ENCODE measurements at regions not wholly inside any gene's neighbourhood (a gene's known extent, or its start where the extent isn't known, plus 50 kb on each side); places are given as distances from the start of the nearest gene placed in this dataset.
"Not testable (repeated sequence)": the region's sequence is repeated elsewhere in the genome, so short reads cannot be mapped to it uniquely, and the experiment has no call there.

DNA sequence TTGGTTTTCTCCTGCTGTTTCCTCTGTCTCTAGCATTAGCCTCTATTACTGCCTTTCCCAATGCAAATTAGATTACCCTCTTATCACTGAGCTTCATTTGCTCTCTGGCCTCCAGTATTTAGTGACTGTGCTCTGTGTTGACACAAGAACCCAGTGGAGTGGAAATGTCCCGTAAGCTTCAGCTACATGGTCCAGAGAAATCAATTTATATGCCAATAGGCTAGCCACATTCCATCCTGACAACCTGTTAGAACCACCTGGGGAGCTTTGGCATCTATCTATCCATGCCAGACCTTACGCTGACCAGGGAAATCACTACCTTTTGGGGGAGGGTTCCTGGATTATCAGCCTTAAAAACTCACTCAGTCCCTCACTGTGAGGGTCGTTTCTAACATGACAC lies 459.6 kb downstream of the UTRN start:
- DNase-seq: no peak

DNA sequence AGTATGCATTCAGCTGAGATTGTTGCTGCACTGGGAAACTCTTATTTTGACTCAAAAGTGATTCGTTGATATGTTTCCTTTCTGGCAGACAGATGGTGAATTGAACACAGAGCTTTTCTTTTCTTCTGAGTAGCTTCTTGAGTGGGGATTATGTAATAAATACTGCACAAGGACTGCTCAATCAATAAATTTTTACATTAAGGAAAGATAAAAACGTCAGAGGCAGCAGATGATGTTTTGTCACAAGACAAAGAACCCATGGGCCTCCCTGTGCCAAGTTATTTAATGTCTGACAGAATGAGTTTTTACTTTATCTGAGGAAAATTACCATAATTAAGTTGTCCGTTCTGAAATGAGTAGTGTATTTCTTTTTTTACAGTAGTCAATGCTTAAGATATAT lies 460.3 kb downstream of the UTRN start:
- DNase-seq: no peak

DNA sequence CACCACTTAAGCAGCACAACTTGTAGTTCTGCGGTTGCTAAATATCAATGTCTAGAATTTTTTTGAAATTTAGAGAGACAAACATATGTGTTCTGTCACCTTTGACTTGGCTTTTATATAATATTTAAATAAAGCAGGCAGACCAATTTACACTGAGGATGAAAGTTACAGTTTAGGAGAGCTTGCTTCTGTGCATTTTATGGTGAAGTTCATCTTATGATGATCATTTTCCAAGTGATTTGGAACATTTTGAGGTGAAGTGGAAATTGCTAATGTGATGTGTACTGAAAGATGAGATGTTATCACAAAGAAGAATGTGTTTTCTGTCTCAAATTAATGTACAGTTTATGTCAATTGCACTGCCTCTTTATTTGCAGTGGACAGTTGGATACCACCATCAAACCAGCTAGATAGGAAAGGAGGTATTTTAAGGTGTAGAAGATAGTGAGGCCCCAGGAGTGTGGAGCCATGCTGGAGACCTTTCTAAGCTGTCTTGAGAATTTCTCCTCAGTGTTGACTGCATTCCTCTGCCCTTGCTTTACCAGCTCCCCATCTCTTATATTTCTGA lies 461.9 kb downstream of the UTRN start:
- DNase-seq: no peak

DNA sequence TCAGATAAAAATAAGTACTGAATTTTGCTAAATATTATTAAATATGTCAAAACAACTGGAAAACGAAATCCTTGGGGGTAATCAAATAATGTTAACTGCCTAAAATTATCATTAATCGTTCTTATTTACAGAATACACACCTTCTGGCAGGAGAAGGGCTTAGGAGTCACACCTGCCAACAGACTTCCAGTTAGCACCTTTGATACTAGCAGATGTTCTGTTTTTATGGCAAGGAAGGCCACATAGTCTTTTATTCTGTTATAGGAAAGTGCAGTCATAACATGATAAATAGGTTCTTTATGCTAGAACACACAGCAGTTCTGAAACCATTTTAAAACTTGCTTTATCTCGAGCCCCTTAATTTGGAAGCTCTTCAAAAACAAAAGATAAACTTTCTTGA lies 464.1 kb downstream of the UTRN start:
- no peak for DNase-seq

DNA sequence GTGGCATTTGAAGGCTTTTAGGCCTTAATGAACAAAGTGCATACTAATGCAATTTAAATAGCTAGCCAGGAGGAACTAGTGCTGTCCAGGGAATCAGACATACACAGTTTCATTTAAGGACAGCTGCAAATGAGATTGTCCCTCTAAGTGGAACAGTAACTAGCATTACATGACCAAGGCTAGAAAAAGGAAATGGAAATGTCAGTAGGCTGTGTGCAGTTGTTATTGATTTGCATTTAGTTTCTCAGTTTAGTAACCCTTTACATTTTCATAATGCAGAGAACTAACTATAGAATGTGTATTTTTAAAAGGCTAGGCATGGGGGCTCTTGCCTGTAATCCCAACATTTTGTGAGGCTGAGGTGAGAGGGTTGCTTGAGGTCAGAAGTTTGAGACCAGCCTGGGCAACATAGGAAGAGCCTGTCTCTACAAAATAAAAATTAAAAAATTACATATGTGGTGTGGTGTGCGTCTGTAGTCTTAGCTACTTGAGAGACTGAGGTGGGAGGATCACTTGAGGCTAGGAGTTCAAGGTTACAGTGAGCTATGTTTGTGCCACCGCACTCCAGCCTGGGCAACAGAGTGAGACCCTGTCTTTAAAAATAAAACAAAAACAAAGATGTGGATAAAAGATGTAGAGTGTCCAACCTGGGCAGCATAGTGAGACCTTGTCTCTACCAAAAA lies 468.0 kb downstream of the UTRN start:
- no peak for DNase-seq

DNA sequence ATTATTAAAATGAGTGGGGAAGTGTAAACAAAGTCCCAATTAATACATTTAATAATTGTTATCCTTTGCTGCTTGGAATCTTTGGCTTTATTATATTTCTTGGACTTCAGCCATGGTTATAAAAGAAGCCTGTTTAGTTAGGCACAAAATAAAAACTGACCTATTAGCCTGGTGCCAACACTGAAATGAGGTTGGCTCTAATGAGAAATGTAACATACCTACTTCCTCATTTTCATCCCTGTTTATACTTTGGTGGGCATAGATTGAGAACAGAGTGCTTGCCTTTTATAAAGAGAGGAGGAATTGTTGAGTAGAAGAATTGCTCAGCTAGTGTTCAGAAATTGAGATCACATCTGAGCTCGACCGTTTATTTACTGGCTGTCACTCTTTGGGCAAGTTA lies 471.3 kb downstream of the UTRN start:
- DNase-seq: no peak

DNA sequence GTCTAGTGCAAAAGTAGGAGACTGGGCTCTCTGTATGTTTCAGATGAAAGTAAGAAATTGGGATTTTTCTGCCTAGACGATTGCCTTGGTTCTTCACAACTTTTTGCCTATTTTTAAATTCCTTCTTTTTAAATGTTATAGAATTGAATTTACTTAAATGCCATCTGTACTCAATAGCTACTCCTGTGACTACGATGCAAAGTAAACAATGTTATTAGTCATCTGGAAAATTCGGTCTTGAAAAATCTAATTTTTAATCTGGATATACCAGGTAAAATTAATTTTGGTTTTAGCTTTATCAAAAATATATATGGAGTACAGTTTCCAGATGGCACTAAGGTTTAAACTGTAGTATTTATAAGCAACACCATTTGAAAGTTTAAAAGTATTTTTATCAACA lies 472.2 kb downstream of the UTRN start:
- DNase-seq: no peak

DNA sequence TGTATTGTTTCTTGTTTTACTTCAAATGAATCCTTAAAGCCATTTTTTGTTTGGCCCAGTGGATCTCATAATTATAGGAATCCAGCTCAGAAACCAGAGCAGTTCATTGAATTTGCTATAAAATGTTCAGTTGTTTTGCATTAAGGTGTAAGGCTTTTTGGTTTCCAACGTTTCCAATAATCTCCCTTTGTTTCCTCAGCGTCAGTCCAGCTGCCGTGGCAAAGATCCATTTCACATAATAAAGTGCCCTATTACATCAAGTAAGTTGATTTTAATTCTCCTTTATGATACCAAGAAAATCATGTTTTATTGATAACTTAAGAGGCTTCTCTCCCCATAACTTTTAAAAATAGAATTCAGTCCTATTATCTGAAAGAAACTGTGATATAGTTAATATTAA lies 472.6 kb downstream of the UTRN start:
- DNase-seq: no peak

DNA sequence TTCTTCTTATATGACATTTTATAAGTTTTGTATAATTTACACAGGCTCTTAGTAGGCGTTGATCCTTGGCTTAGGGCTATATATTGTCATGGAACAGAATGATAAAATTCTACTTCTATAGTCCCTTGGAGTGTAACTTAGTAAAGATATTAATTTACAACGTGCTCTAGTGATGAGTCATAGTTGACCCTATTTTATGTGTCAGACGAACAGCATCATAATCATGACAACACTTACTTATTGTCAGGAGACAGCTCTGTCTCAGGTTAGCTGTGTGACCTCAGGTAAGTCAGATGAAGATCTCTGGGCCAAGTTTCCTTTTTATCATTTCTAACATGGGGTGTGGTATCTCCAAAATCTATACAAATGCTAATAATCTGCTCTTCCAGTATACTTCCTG lies 473.5 kb downstream of the UTRN start:
- DNase-seq: no peak

DNA sequence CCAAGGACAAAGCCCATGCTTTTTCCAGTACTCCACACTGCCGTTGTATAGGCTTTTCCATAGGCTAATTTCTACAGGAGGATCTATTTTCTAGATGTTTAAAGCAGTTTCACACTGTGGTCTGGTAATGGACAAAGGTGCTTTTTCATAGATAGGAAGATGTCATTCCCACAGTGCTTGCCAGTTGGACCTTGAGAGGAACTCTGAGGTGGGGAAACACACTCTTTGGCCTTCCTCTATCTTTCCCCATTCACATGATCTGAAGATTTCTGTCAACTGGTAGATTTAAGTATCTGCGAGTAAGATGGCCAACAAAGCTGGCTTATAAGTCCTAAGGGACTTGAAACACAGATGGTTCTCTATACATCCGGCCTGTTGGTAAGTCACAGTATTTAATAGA lies 477.3 kb downstream of the UTRN start:
- DNase-seq: no peak

DNA sequence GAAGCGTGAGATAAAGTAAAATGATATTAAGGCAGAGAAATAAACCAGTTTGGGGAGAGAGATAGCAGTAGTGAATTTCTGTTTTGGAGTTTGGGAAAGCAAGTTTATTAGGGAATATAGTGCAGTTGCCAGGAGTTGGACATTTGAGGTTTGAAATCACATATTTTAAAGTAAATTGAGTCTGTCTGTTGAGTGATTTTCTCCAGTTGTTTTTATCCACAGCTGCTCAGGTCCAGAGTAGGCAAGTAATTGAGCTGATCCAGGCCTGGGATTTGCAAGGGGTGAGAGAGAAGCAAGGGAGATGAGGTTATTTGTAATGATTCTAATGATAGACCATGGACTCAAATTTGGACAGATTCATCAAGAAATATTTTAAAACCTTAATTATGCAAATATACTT lies 481.9 kb downstream of the UTRN start:
- DNase-seq: no peak

DNA sequence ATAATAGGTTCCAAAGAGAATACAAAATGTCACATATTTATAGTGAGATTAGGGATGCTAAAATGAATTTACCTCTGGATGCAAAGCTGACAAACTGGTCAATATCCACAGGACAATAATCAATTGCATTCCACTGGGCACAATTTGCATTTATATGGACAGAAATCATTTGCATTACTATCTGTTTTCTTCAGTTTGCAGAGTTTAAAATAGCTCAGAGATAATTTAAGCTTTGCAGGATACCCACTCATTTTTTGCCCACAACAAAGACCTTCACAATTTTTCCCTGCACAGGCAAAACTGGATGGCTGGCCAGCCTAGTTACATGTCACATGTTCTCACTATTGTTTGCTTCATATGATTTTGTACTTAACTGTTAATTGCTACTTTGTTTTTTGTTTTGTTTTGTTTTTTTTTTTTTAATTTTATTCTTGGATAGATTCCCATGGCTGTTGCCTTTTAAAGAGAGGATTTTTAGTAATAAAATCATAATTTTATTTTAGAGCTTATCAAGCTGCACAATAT lies 483.5 kb downstream of the UTRN start:
- no peak for DNase-seq

DNA sequence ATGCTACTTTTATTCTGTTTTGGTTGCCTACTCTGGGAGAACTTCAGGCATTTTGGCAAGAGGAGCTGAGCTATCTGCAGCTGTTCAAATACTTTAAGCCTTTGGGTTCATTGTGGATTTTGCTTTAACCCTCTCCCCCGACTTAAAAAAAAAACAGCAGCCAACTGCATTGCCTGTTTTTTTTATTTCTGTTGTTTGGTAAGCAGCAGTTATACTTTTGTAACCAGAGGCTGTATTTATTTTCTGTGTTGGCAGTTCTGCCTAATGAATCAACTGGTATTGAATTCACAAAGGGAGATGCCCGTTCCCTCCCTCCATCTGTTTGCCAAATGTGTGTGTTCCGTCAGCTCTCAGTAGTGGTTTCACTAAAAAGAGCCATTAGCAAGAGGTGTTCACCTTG lies 484.0 kb downstream of the UTRN start:
- DNase-seq: no peak

DNA sequence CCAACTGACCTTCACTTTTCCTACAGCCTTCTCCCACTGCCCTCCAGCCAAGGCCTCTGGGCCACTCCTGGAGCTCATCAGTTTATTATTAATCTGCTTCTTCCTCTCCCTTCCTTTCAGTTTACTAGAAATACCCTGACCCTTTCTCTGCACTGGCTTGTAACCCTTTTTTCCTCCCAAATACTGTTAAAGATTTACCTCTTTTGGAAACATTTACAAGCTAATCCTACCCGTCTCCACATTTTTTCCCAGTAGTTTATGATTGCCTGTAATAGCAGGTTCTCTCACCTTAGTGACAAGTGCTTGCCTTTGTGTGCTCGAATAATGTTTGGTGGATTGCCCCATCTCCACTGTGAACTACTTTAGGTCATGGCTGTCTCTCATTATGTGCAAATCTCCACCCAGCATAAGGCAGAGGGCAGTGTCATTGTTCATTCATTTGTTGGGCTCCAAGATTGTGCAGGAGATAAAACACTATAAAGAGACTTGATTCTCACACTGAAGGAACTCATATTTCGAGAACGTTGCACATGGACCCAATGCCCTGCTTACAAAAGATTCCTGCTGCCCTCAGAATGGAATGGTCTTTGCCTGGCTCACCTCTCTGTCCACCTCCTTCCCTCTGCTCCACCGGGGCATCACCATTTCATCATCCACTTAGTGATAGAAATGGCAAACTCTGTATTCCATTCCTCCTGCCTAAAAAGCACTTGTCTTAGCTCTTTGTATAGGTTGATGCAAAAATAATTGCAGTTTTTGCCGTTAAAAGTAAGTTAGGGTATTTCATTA lies 491.1 kb downstream of the UTRN start:
- no peak for DNase-seq

DNA sequence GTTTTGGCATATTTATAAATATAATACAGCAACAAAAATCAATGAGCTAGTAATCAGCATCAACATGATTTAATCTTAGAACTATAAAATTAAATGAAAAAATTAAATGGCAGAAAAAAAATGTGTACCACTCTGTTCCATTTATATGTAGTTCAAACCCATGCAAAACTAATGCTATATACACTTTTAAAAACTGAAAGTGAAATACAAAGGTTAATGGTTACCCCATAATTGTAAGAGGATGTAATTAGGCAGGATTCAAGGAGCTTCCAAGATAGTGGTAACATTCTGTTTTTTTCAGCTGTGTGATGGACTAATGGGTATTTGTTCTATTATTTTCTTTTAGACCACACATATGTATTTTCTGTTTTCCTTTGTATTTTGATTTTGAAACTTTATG lies 492.1 kb downstream of the UTRN start:
- DNase-seq: no peak

DNA sequence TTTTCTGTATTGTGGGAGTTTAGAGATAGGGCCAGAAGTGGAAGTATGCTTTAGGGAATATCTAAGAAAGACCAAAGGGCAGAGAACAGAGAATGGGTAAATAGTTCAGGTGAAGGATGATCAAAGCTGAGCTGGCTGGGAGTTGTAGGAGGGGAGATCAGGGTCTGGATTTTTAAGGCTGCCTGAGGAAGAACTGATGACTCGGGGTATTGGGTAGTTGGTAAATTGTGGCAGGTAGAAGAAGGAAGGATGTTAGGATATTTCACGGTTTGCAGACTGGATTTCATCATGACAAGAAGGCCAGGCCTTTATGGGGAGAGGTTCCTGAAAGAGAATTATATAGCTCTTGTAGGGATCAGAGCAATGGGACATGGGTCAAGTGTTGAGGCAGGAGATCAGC lies 492.9 kb downstream of the UTRN start:
- DNase-seq: no peak

DNA sequence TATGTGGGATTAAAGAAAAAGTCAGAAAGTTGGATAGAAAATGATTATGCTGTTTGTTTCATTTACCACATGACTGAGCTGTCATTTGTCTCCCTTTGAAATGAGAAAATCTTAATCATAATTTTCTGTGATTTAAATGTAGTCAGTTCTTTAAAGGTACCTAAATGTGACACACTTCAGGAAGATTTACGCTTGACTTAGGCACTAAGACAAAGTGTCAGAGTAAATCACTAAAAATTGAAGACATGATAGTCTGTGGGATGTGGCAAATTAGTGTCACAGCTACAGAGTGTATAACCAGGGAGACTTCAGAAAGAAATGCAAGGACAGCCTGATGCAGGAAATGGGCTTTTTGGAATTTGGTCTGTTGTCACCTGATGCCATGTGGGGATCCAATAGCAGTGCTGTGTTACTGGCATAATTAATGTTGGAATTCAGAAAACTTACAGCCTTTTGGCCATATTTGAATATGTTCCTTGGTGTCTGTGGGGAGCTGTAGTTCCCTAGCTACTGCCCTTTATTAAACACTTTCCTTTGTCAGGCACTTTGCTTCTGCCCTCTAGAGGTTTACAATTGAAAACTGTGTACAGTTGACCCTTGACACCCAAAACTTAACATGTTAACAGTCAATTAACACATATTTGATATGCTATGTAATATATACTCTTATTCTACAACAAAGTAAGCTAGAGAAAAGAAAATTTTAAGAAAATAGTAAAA lies 493.8 kb downstream of the UTRN start:
- DNase-seq: no peak

DNA sequence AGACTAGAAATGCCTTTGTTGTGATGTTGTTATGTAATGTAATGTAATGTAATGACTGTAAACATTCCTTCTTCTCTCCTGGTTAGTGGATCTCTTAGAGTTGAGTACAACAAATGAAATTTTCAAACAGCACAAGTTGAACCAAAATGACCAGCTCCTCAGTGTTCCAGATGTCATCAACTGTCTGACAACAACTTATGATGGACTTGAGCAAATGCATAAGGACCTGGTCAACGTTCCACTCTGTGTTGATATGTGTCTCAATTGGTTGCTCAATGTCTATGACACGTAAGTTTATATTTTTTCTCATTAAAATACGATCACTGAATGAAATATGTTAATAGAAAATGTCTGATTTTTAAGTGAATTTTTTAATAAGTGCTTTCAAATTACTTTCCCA lies 496.7 kb downstream of the UTRN start:
- no peak for DNase-seq

DNA sequence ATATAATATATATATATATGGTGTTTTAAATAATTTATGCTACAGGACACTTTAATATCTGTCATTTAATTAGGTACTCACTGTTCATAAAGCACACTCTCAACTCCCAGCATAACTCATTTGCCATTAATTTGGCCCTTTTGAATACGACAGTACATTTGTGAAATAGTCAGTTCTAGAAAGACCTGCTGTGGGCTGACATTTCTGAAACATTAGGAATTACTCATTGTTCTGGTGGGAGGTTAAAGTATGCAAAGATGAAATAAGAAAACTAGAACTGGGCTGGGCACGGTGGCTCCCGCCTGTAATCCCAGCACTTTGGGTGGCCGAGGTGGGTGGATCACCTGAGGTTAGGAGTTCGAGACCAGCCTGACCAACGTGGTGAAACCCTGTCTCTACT lies 497.5 kb downstream of the UTRN start:
- DNase-seq: no peak

DNA sequence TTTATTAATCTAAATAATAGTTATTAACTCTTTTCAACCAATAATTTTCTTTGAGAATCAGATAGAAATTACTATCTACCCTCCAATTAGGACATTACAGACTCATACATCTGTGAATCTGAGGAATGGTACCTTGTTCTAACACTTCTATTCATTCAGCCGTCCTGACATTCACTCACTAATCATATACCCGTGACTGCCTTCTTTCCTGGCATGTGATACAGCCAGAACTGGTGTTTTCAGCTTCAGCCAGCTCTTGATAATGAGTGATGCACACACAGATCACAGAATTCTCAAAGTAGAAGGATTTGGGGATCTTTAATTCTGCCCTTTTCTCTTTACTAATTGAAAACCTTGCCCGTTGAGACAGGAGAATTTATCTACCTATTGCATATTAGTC lies 499.9 kb downstream of the UTRN start:
- no peak for DNase-seq

DNA sequence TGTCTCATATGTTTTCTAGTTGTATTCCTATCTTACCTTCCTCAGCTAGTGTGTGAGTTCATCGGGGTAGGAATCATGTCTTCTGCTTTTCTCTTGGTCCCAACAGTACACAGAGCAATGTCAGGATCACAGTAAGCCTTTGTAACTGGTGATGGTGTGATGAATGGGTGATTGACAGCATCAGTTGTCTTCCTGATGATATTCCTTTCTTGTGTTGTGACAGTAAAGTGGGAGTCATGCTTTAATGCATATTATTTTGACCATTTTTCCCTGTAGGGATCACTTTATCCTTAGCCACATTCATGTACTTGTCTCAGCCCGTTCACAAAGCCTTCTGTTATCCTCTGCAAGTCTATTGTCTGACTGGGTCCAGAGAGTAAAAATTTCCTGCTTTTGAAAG lies 501.7 kb downstream of the UTRN start:
- DNase-seq: no peak

DNA sequence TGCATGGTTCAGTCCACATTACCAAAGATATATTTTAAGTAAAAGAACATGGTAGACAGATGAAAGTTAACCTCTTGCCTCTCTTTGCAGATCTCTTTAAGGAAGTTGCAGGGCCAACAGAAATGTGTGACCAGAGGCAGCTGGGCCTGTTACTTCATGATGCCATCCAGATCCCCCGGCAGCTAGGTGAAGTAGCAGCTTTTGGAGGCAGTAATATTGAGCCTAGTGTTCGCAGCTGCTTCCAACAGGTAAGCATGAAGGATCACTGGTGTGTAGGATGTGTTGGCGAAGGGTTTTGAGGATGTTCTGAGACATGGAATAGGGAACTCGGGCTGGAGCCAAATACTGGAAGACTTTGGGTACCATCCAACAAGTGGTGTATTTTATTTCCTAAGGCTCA lies 508.6 kb downstream of the UTRN start:
- no peak for DNase-seq

DNA sequence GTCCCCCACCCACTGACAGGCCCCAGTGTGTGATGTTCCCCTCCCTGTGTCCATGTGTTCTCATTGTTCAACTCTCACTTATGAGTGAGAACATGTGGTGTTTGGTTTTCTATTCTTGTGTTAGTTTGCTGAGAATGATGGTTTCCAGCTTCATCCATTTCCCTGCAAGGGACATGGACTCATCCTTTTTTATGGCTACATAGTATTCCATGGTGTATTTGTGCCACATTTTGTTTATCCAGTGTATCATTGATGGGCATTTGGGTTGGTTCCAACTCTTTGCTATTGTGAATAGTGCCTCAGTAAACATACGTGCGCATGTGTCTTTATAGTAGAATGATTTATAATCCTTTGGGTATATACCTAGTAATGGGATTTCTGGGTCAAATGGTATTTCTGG lies 509.9 kb downstream of the UTRN start:
- DNase-seq: not testable (repeated sequence)

DNA sequence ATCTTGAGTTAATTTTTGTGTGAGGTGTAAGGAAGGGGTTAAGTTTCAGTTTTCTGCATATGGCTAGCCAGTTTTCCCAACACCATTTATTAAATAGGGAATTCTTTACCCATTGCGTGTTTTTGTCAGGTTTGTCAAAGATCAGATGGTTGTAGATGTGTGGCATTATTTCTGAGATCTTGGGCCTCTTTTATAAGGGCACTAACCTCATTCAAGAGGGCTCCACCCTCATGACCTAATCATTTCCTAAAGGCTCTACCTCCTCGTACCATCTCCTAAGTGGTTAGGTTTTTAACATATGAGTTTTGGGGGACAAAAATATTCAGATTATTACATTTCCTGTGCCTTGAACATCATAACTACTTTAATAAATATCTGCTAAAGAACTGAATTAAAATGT lies 510.9 kb downstream of the UTRN start:
- DNase-seq: no peak
